Right renal cortex interstitium (tissue), 3 donors: ENCODE measurements at regions not wholly inside any gene's neighbourhood (a gene's known extent, or its start where the extent isn't known, plus 50 kb on each side); places are given as distances from the start of the nearest gene placed in this dataset.

ENCODE experiments used
- DNase-seq, 3 donors: peaks; one replicate each; pipeline ENCODE4 v3.0.0-alpha.2; 2013; ENCODE audit warnings: low read depth in 3 of 3, low spot score in 2 of 3

- DNase-seq: no peak
These were observed 57.2 kb downstream of the SOX1 start for GRCh38 chr13:112124141-112124540.

DNA sequence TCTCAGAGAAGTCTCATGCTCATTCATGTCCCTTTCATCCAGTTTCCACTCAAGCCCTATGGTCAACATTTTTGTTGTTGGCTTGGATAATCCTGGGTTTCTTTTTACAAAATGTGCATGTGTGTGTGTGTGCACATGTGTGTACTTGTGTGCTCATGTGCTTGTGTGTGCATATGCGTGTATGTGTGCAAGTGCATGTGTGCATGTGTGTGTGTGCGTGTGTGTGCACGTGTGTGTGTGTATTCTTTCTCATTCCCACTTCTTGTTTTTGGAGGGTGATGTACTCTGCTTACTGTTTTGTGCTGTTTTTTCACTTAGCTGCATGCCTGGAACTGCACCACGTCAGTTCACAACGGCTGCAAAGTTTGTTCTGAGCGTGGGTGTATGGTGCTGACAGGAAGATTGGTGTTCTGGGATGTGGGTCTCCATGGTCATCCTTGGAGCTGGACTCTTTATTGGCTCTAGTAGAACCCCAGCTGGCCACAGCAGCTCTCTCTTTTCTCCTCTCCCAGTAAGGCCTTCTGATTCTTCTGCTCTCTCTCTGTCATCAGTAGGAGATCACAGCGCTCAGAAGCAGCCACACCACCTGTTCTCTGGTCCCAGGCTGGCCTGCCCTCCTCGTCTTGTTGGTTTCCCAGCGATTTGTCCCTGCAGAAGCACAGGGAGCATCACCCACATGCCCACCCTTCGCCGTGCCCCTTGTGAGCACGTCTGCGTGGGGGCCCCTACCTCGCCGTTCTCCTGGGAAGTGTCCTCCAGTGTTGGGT lies 60.8 kb downstream of the SOX1 start:
- DNase-seq: no peak

- no peak for DNase-seq
These were observed 61.3 kb downstream of the SOX1 start for GRCh38 chr13:112128331-112128610.

DNA sequence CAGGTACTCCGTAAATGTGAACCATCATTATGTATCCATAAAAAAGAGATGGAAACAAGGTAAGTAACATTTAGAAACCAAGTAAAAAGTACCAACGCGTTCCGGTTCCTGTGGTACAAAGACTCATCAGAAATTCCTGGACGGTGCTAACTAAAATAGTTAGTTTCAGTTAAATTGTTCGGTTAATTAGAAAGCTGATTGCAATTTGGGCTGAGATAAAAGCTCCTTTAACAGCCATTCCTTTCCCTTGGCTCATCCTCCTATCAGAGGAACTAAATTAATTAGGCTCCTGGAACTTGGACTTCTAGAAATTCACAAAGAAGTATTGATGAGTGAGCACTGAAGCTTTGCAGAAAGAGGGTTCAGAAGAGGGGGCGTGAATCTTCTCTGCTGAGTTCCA lies 63.5 kb downstream of the SOX1 start:
- no peak for DNase-seq

GRCh38 chr13:112131081-112131712 lies 64.2 kb downstream of the SOX1 start:
- DNase-seq: no peak

DNA sequence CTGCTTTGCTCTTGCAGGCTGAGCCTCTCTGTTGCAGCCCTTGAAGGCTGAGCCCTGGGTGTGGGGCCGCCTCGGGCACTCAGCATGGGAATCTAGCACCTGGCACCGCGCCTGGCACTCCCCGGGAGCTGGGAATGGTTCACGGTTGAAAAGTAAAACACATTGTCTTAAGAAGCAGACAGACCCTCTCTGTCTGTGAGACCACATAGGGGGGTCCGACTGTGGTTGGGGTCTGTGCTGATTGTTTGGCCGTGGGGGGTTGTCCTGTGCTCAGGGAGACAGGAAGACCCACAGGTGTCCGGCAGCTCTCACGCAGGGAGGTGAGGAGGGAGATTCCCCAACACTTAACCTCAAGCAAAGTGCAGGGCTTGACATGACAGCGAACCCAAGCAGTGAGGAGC lies 64.8 kb downstream of the SOX1 start:
- no peak for DNase-seq

- no peak for DNase-seq
These were observed 65.2 kb downstream of the SOX1 start for GRCh38 chr13:112132142-112132541.

DNA sequence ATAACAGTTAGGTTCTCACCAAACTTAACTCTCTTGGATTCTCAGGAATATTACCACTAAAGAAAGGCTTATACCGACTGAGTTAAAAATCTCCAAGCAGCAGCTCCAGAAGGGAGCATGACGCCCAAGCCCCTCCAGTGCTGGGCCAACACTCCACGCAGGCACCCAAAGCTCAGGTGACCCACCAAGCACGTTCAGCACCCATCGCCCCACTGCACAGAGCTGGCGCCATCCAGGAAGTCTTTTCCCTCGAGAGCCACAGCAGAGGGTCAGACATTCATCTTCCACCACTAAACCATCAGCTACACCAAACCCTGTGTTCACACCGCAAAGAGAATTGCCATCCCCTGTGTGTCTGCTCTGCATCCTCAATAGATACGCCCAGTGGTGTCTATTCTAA lies 65.7 kb downstream of the SOX1 start:
- DNase-seq: no peak

GRCh38 chr13:112133499-112134390 lies 66.8 kb downstream of the SOX1 start:
- peak in 1 of 3 donors; percentile 46 for DNase-seq

- DNase-seq: no peak
These were observed 67.6 kb downstream of the SOX1 start for GRCh38 chr13:112134391-112135075.

DNA sequence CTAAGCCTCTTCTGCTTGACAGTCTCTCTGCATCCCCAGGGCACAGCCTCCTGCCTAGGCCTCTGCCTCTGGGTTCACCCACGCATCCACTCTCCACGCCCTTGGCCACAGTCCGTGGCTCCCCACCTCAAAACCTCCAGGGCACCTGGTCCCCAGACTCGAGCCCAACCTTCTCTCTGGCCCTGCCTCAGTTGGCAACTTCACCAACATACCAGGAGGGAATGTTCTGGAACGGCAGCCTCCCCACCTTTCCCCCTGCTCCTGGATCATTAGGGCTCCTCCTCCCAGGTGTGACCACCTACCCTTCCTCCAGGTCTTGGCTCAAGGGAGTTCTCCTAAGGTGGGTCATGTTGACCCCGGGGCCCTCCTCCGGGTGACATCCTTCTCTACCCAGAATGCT lies 69.1 kb downstream of the SOX1 start:
- no peak for DNase-seq

GRCh38 chr13:112137144-112137543 lies 70.2 kb downstream of the SOX1 start:
- no peak for DNase-seq

DNA sequence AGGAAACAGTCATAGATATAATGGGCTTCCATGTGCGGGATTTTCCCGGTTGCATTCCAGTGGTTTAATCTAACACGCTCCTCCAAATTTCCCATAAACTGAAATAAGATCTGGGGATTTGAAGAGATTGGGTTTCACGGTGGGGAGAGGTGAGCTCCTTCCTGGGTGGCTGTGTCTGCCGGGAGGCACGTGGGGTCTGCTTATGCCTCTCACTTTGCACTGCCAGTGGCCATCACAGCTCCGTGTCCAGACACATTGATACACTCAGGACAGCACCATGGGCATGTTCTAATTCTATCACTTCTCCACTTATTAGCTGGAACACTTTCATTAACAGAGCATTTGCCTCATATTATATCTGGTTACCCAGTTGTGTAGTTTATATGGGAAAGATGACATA lies 73.4 kb downstream of the SOX1 start:
- DNase-seq: no peak

DNA sequence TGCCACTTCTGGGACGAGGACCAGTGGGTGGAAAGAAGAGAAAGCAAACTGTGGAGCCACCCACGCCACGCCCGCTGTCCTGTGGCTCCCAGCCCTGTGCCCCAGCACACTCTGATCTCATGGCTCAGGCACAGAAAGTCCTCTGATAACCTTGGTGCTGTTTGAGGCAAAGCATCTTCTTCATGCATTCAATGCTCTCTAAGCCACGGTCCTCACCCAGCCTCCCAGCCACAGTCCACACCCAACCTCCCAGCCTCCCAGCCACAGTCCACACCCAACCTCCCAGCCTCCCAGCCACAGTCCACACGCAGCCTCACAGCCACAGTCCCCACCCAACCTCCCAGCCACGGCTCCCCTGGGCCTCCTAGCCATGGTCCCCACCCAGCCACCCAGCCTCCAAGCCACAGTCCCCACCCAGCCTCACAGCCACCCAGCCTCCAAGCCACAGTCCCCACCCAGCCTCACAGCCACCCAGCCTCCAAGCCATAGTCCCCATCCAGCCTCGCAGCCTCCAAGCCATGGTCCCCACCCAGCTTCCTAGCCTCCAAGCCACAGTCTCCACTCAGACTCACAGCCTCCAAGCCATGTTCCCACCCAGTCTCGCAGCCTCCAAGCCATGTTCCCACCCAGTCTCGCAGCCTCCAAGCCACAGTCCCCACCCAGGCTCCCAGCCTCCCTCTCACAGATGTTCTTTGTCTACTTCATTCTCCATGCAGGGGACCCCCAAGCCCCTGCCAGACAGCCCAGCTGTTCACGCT lies 74.9 kb downstream of the SOX1 start:
- DNase-seq: no peak

GRCh38 chr13:112142401-112142930 lies 75.5 kb downstream of the SOX1 start:
- DNase-seq: no peak

- no peak for DNase-seq
These were observed 76.2 kb downstream of the SOX1 start for GRCh38 chr13:112143046-112143752.

DNA sequence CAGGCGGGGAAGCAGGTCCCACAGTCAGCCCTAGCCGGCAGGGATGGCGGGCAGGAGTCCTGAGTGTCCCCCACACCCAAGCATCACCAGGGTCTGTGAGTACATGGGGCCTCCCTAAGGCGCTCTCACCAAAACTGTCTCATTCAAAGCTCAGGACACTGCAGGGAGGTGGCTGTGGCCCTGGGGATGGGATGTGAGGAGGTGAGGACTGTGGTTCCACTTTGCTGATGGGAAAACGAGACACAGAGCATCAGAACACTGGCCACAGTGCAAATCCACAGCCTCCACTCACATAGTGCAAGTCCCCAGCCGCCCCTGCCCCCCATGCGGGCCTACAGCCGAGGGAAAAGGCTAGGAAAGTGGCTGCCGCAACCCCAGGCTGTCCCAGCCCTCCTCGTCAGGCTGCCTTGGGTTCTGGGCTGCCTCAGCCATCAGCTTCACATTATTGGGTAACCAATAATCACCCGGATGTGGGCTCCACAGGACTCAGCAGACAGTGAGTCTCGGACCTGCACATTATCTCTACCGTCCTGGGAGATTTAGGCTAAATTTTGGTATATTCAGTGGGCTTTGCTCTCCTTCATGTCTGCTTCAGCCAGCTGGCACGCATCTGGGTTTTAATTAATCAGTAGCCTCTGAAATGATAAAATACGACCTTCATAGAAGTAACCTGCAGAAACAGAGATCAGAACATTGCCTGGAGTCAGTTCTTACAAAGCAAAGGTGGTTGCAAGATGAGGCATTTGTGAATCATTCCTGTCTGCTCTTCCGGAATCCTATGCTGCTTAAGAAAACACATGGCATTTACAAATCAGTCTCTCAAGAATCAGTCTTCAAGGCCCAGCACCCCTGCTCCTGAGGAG lies 77.0 kb downstream of the SOX1 start:
- no peak for DNase-seq
